ENCODE measurements at regions not wholly inside any gene's neighbourhood (a gene's known extent, or its start where the extent isn't known, plus 50 kb on each side); places are given as distances from the start of the nearest gene placed in this dataset.

- H3K4me3 ChIP-seq (ENCODE audit: low read depth, low read length), result no peak overlapping the region
- no peak for DNase-seq (ENCODE audit: low read depth)
These were observed 131.1 kb upstream of the NSMCE3 start for GRCh38 chr15:29400701-29401100.

- no peak overlapping the region for H3K4me3 ChIP-seq (ENCODE audit: low read depth, low read length)
- no peak for DNase-seq (ENCODE audit: low read depth)
These were observed 129.3 kb upstream of the NSMCE3 start for GRCh38 chr15:29398907-29399306.

- no peak for DNase-seq (ENCODE audit: low read depth)
- no peak overlapping the region for H3K4me3 ChIP-seq (ENCODE audit: low read depth, low read length)
These were observed 126.7 kb upstream of the NSMCE3 start for GRCh38 chr15:29396176-29396811.

GRCh38 chr15:29393443-29393842, 123.8 kb upstream of the NSMCE3 start:
- H3K4me3 ChIP-seq (ENCODE audit: low read depth, low read length), result no peak overlapping the region
- no peak for DNase-seq (ENCODE audit: low read depth)

- no peak for DNase-seq (ENCODE audit: low read depth)
- no peak overlapping the region for H3K4me3 ChIP-seq (ENCODE audit: low read depth, low read length)
These were observed 122.7 kb upstream of the NSMCE3 start for GRCh38 chr15:29392358-29392757.

- DNase-seq (ENCODE audit: low read depth), result no peak
These were observed 120.4 kb upstream of the NSMCE3 start for GRCh38 chr15:29390051-29390450.

GRCh38 chr15:29386523-29386922, 116.9 kb upstream of the NSMCE3 start:
- H3K4me3 ChIP-seq (ENCODE audit: low read depth, low read length), result no peak overlapping the region
- no peak for DNase-seq (ENCODE audit: low read depth)

More at GRCh38 chr15:29390051-29390450, 120.4 kb upstream of the NSMCE3 start:
- H3K4me3 ChIP-seq (ENCODE audit: low read depth, low read length), result no peak overlapping the region

- no peak for DNase-seq (ENCODE audit: low read depth)
- H3K4me3 ChIP-seq (ENCODE audit: low read depth, low read length), result no peak overlapping the region
These were observed 113.7 kb upstream of the NSMCE3 start for GRCh38 chr15:29383367-29383766.

- DNase-seq (ENCODE audit: low read depth), result no peak
- H3K4me3 ChIP-seq (ENCODE audit: low read depth, low read length), result no peak overlapping the region
These were observed 113.2 kb upstream of the NSMCE3 start for GRCh38 chr15:29382862-29383261.

GRCh38 chr15:29380466-29380865, 110.8 kb upstream of the NSMCE3 start:
- no peak overlapping the region for H3K4me3 ChIP-seq (ENCODE audit: low read depth, low read length)
- no peak for DNase-seq (ENCODE audit: low read depth)

- no peak for DNase-seq (ENCODE audit: low read depth)
- no peak overlapping the region for H3K4me3 ChIP-seq (ENCODE audit: low read depth, low read length)
These were observed 110.0 kb upstream of the NSMCE3 start for GRCh38 chr15:29379647-29380046.

GRCh38 chr15:29377161-29377560, 107.5 kb upstream of the NSMCE3 start:
- no peak for DNase-seq (ENCODE audit: low read depth)
- no peak overlapping the region for H3K4me3 ChIP-seq (ENCODE audit: low read depth, low read length)

GRCh38 chr15:29376590-29376989, 107.0 kb upstream of the NSMCE3 start:
- no peak overlapping the region for H3K4me3 ChIP-seq (ENCODE audit: low read depth, low read length)
- no peak for DNase-seq (ENCODE audit: low read depth)

GRCh38 chr15:29369261-29369660, 99.6 kb upstream of the NSMCE3 start:
- no peak for DNase-seq (ENCODE audit: low read depth)
- no peak overlapping the region for H3K4me3 ChIP-seq (ENCODE audit: low read depth, low read length)

- peak; percentile 18 for DNase-seq (ENCODE audit: low read depth)
- no peak overlapping the region for H3K4me3 ChIP-seq (ENCODE audit: low read depth, low read length)
These were observed 94.9 kb upstream of the NSMCE3 start for GRCh38 chr15:29364426-29365078.

GRCh38 chr15:29361560-29361959, 91.9 kb upstream of the NSMCE3 start:
- no peak overlapping the region for H3K4me3 ChIP-seq (ENCODE audit: low read depth, low read length)
- no peak for DNase-seq (ENCODE audit: low read depth)

GRCh38 chr15:29360152-29360551, 90.5 kb upstream of the NSMCE3 start:
- no peak overlapping the region for H3K4me3 ChIP-seq (ENCODE audit: low read depth, low read length)
- no peak for DNase-seq (ENCODE audit: low read depth)

GRCh38 chr15:29356786-29357185, 87.2 kb upstream of the NSMCE3 start:
- DNase-seq (ENCODE audit: low read depth), result no peak
- no peak overlapping the region for H3K4me3 ChIP-seq (ENCODE audit: low read depth, low read length)

- no peak overlapping the region for H3K4me3 ChIP-seq (ENCODE audit: low read depth, low read length)
- no peak for DNase-seq (ENCODE audit: low read depth)
These were observed 85.9 kb upstream of the NSMCE3 start for GRCh38 chr15:29355477-29355876.

- DNase-seq (ENCODE audit: low read depth), result no peak
- H3K4me3 ChIP-seq (ENCODE audit: low read depth, low read length), result no peak overlapping the region
These were observed 82.8 kb upstream of the NSMCE3 start for GRCh38 chr15:29352402-29352801.

- H3K4me3 ChIP-seq (ENCODE audit: low read depth, low read length), result no peak overlapping the region
- no peak for DNase-seq (ENCODE audit: low read depth)
These were observed 79.6 kb upstream of the NSMCE3 start for GRCh38 chr15:29349196-29349595.

Data from skeletal muscle cell (primary cell).